GM18861 (cell line): ENCODE measurements at regions not wholly inside any gene's neighbourhood (a gene's known extent, or its start where the extent isn't known, plus 50 kb on each side); places are given as distances from the start of the nearest gene placed in this dataset.
"Not testable (repeated sequence)": the region's sequence is repeated elsewhere in the genome, so short reads cannot be mapped to it uniquely, and the experiment has no call there.

ENCODE experiments used
- ATAC-seq: cut with Tn5 transposase; IDR thresholded peaks from one replicate; pipeline ENCODE4 v1.9.1; 2021; ENCODE audit not compliant: unreplicated experiment

DNA sequence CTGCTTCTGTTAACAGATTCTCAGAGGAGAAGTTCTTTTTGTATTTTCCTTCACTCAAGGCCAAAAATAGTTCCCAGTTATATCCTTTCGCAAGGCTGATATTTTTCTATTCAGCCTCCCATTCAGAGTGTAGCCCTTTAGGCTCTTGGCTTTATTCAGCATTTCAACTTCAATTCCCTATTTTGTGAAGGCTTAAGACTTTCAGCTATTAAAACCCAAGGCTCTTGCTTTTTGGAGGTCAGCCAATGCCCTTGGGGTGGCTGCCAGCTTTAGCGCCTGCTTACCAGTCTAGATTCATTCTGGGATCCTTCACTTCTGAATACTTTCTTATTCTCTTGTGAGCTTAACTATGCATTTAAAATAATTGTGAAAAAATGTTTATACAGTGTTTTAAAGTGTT is 57.3 kb upstream of the ADGRA3 start:
- no peak for ATAC-seq

- ATAC-seq, result no peak
Measured at GRCh38 chr4:22573641-22574040, 57.8 kb upstream of the ADGRA3 start.

- ATAC-seq, result no peak
Measured at GRCh38 chr4:22574424-22574823, 58.6 kb upstream of the ADGRA3 start.

DNA sequence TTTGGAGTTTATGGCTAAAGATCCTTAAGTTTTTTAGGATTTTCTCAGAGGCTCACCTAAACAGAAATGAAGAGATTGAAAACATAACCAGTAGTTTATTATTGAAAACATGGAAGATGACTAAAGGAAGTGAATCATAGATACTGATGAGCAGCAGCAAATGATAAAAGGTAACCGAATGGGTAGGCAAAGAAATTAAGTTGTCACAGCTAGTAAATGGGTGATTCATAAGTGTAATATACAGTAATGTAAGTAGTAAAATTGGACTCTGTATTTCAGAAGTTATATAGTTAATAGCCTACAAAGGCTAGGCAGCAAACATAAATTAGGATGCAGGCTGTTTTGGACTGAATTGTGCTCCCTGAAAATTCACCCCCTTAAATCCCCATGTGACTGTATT is 59.0 kb upstream of the ADGRA3 start:
- ATAC-seq, result no peak

DNA sequence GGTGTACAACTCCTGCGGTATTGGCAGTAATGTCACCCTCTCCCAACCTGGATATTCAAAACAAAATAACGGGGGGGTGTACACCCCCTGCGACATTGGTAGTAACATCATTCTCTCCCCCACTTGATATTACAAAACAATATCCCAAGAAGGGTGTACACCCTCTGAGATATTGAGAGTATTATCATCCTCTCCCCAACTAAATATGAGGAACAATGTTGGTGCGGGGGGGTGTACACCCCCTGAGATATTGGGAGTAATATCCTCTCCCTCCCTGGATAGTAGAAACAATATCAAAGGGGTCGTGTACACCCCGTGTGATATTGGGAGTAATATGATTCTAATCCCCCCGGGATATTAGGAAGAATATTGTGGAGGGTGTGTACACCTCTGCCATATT is 71.4 kb upstream of the ADGRA3 start:
- ATAC-seq, result no peak

DNA sequence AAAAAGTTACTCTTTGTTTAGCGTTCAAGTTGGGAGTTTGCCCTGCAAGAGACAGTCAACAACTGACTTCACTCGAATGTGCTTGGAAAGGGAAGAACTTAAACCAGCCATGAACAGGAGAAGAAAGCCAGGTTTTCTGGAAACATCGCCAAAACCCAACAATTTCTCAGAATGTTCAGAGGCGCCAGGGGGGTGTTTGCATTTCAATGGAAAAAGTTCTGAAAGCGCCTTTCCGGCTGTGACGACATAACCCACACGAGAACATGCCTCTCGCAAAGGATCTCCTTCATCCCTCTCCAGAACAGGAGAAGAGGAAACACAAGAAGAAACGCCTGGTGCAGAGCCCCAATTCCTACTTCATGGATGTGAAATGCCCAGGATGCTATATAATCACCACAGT is 78.1 kb upstream of the ADGRA3 start:
- no peak for ATAC-seq

GRCh38 chr4:22595684-22596083 is 79.8 kb upstream of the ADGRA3 start:
- ATAC-seq, result peak; percentile 73

- ATAC-seq, result no peak
Measured at GRCh38 chr4:22596409-22596808, 80.5 kb upstream of the ADGRA3 start.

DNA sequence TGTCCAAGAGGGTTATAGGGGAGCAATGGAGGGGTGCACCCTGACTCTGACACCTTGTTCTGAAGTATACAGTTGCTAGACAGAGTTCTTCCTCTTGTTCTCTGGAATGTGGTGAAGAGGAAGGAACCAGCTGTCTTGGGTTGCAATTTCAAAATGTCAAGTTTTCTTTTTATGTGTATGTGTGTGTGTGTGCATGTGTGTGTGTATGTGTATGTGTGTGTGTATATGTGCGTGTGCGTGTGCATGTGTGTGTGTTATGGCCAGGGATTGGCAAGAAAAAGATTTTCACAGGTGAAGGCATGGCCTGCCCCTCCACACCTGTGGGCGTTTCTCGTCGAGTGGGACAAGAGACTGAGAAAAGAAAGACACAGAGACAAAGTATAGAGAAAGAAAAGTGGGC is 81.6 kb upstream of the ADGRA3 start:
- no peak for ATAC-seq

- ATAC-seq, result not testable (repeated sequence)
Measured at GRCh38 chr4:22598113-22599047, 82.5 kb upstream of the ADGRA3 start.

DNA sequence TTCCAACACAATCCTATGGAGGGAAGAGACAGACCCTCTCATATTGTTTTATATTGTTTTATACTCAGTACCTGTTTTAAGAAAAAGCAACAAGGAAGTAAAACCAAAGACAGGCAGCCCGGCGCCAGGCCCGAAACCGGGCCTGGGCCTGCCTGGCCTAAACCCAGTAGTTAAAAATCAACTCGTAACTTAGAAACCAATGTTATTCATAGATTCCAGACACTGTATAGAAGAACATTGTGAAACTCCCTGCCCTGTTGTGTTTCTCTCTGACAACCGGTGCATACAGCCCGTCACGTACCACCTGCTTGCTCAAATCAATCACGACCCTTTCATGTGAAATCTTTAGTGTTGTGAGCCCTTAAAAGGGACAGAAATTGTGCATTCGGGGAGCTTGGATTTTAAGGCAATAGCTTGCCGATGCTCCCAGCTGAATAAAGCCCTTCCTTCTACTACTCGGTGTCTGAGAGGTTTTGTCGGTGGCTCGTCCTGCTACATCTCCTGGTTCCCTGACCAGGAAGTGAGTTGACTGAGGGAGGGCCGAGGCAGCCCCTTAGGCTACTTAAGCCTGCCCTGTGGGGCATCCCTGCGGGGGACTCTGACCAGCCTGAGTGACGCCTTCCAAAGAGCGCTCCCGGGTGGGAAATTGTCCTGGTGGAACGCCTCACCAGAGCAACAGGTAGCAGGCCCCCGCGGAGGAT is 83.5 kb upstream of the ADGRA3 start:
- ATAC-seq, result not testable (repeated sequence)

DNA sequence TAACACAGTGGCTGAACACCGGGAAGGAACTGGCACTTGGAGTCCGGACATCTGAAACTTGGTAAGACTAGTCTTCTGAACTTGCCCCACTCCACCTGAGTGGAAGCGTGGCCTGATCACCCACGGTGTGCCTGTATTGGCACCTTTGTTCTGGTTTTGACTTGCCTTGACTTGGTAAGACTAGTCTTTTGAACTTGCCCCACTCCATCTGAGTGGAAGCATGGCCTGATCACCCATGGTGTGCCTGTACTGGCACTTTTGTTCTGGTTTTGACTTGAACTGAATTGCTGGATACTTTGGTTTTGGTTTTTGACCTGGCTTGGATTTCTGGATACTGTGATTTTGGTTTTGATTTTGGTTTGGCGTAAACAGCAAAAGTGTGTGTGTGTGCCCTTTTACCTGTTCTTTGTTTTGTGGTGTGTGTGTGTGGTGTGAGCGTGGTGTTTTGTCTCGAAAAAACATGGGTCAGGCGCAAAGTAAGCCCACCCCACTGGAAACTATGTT is 84.1 kb upstream of the ADGRA3 start:
- ATAC-seq, result not testable (repeated sequence)

- ATAC-seq, result not testable (repeated sequence)
Measured at GRCh38 chr4:22601638-22602037, 85.8 kb upstream of the ADGRA3 start.

- peak; percentile 95 for ATAC-seq
Measured at GRCh38 chr4:22607382-22607781, 85.4 kb upstream of the GBA3 start.

GRCh38 chr4:22609951-22610525 is 82.7 kb upstream of the GBA3 start:
- ATAC-seq, result not testable (repeated sequence)

DNA sequence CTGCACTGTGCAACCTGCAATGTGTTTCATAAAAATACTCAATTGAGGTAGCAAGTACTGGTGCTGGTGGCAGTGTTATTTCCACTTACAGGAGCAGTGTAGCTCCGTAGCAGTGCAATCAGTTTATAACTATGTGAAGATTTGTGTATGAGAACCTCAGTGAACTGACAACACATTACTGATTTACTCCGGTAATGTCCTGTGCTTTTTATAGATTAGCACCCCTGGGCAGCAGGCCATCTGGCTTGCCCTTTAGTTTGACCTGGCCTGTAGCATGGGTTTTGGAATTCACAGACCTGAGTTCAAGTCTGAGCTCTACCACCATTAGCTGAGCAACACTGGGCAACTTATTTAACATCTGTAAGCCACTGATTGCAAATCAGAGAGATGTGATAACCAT is 78.6 kb upstream of the GBA3 start:
- ATAC-seq, result no peak

GRCh38 chr4:22616516-22616915 is 76.2 kb upstream of the GBA3 start:
- ATAC-seq, result no peak

- not testable (repeated sequence) for ATAC-seq
Measured at GRCh38 chr4:22620144-22620543, 72.6 kb upstream of the GBA3 start.

DNA sequence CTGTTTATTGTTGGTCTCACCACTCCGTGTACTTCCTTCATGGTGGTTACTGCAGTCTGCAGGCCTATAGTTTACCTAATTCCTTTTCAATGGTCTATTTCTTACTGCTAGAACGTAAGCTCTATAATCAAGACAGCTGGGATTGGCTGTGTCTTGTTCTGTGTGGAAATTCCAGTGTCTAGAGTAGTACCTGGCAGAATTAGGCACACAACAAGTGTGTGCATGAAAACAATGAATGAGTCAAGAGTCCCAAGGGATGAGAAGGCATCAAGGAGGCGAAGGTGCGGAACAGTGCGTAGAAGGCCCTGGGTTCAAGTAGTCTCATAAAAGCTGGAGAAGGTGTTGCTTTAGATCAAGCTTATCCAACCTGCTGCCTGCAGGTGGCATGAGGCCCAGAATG is 70.8 kb upstream of the GBA3 start:
- not testable (repeated sequence) for ATAC-seq

GRCh38 chr4:22624002-22624401 is 68.7 kb upstream of the GBA3 start:
- ATAC-seq, result not testable (repeated sequence)

- ATAC-seq, result no peak
Measured at GRCh38 chr4:22625311-22625710, 67.4 kb upstream of the GBA3 start.

GRCh38 chr4:22627851-22628250 is 64.9 kb upstream of the GBA3 start:
- not testable (repeated sequence) for ATAC-seq
